HG03457 (cell line): ENCODE measurements at regions not wholly inside any gene's neighbourhood (a gene's known extent, or its start where the extent isn't known, plus 50 kb on each side); places are given as distances from the start of the nearest gene placed in this dataset.

ENCODE experiments used
- ATAC-seq: cut with Tn5 transposase; IDR thresholded peaks from one replicate; pipeline ENCODE4 v1.9.1; 2021; ENCODE audit warnings: moderate number of reproducible peaks; ENCODE audit not compliant: unreplicated experiment

- ATAC-seq = no peak
These were observed 50.3 kb upstream of the FNDC1 start for GRCh38 chr6:159118924-159119323.

DNA sequence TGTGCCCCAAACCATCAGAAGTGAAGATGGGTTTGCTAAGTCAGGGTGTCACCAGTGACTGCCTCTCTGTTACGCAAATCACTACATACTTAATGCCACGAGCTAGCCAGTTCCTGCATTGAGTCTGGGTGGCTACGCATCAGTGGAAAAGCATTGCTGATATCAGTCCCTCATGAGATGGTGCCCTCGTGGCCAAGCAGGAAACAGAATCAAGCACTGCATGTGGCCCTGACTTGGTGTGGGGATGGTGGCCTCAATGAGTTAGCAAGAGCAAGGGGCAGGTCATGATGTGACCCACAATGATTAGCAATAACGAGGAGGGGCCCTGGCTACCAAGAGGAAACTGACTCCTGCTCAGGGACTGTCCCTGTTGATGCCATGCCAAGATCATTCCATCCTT, 51.6 kb upstream of the FNDC1 start:
- ATAC-seq = no peak

DNA sequence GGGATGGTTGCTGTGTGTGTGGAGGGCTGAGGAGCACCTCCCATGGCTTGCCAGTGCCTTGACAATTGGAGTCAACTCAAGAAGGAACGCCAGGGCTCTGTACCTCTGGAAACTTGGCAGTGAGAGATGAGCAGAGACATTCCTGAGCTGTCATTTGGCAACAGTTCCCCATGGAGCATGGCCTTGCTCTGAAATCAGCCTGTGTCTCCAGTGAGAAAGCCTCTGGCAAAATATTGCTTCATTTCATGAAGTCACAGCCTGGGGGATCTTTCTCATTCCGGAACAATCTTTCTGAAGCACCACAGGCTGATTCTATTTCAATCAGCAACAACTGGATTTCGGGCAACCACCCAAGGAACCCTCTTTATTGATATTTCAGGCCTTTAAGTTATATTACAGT, 52.2 kb upstream of the FNDC1 start:
- no peak for ATAC-seq

DNA sequence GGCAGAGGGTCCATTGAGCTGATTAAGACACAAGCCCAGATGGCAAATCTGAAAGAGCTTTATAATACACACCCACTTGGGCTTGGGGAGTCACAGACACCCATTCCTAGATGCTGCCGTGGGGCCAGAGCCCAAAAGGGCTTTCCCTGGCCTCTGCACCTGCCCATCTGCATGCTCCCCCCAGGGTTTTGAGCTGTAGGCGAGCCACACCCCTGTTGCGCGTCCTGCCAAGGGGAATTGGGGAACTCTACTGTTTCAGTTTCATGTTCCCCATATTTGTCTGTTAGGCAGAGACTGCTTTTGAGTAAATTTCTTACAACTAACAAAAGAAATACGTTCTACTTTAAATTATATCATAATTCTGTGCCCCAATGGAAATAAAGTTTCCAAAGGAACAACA, 52.9 kb upstream of the FNDC1 start:
- ATAC-seq = no peak

DNA sequence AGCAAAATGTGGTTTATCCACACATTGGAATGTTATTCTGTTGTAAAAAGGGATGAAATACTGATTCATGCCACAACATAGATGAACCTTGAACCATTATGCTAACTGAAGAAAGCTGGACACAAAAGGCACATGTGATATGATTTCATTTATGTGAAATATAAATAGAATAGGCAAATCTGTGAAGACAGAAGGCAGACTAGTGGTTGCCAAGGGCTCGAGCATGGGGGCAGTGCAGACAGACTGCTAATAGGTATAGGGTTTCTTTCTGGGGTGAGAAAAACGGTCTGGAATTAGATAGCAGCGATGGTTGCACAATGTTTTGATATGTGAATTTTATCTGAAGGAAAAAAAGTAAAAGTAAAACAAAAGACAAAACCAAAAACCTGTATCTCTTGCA, 54.6 kb upstream of the FNDC1 start:
- ATAC-seq = no peak

GRCh38 chr6:159113223-159113622, 56.0 kb upstream of the FNDC1 start:
- no peak for ATAC-seq

- ATAC-seq = no peak
These were observed 56.5 kb upstream of the FNDC1 start for GRCh38 chr6:159112714-159113113.

DNA sequence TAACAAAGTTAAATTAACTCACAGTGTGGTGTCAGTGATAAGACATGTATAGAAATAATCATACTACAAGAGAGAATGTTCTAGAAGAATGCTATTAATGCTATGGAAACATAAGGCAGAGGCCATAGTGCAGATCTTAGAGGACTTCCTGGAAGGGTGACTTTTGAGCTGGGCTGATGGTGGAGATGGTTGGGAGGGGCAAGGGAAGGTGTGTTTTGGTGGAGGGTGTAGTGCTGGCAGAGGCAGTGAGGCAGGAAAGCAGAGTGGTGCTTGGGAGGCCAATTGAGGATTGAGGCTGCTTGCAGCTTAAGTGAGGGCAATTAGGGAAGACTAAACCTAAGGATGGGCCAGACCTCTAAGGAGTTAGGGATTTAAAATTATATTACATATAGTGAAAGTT, 58.5 kb upstream of the FNDC1 start:
- no peak for ATAC-seq

GRCh38 chr6:159110013-159110412, 59.2 kb upstream of the FNDC1 start:
- no peak for ATAC-seq

GRCh38 chr6:159109391-159109790, 59.8 kb upstream of the FNDC1 start:
- ATAC-seq = no peak

DNA sequence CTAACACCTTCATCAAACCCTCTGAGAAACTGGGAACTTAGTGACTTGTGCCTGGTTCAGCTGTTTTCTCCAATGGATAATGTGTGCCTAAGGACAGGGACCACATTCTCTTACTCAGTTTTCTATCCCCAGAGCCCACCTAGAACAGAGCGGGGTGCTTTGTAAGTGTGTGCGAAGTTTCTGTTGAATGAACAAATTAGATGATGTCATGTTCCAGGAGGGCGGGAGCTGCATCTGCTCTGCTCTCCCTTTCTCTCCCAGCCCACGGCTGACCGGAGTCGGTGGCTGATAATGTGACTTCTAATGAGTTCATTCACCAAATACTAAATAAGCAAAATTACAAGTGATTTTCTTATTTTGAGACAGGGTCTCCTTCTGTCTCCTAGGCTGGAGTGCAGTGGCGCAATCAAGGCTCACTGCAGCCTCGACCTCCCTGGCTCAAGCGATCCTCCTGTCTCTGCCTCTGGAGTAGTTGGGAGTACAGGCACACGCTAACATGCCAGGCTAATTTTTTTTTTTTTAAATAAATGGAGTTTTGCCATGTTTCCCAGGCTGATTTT, 60.7 kb upstream of the FNDC1 start:
- ATAC-seq = no peak

DNA sequence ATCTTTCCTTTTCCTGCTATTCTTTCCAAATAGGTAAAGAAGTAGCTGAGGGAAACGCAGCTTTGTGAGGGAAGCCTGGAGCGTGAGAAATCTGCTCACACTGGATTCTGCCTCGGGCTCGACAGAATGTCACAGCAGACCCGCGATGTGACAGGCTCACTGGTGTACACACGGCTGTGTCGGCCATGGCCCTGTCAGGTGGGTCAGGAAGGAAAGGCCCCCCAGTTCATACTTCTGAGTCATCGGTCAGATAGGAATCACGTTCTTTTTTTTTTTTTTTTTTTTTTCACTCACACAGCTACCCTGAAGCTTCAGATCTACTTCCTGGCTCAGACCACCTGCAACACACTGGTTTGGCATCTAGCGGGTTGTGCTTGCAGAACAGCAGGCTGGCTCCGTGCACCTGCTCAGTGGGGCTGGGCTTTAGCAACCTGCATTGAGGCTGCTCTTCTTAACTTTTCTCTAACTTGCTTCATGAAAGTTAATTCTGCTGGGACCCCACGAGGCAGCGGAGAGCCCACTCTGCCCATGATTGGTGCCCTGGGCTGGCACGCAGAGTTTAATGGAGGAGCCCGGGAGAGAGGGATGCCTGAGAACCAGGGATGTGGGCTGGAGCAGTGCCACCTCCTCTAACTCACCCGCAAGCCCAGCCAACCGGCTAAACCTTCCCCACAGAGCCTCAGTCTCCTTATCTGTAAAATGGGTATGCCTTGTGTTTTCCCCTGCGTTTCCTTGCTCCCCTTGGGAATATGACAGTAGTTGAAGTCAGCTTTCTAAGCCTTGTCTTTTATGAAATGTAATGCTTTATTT, 61.5 kb upstream of the FNDC1 start:
- ATAC-seq = no peak

DNA sequence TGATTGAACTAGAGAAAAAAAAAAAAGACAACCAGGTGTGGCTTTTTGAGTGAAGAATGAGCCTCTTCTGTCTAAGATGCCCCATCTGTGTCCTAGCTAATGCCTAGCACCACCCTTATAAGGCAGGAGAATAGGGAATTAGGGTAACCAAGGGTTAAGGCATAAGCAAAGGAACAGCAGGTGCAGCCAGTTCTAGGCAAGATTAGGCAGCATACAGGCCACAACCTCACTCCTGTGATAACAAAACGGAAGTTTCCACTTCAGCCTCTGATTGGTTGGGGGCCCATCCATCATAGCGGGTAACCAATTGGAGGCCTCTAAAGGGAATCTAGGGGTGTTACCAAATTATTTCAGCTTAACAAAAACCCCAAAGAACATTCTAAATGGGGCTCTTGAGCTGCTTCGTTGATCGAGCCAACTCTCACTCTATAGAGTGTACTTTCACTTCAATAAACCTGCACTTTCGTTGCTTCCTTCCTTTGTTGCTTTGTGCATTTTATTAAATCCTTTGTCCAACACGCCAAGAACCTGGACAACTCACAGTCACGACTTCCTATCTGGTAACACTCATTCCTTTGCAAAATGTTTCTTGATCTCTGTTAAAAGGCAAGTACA, 61.9 kb upstream of the TAGAP start:
- peak; percentile 94 for ATAC-seq

DNA sequence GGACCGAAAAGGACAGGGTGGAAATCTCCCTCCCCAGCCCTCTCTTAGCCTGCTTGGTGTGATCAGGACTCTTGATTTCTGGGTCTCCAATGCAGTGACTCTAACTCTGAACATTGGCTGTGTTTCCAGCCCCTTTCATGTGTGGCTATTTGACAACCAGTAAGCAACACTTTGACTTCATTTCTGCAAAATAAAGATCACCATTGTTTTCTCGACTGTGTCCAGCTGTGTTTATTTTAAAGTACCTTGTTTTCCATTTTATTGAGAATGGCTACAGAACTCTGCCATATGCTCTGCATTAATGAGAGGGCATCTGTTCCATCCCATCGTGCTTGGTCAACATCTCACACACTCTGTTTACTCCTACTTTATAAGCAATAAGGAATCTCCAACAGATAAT, 60.9 kb upstream of the TAGAP start:
- ATAC-seq = no peak

GRCh38 chr6:159104931-159105330, 60.1 kb upstream of the TAGAP start:
- no peak for ATAC-seq

GRCh38 chr6:159104163-159104925, 59.6 kb upstream of the TAGAP start:
- ATAC-seq = no peak

DNA sequence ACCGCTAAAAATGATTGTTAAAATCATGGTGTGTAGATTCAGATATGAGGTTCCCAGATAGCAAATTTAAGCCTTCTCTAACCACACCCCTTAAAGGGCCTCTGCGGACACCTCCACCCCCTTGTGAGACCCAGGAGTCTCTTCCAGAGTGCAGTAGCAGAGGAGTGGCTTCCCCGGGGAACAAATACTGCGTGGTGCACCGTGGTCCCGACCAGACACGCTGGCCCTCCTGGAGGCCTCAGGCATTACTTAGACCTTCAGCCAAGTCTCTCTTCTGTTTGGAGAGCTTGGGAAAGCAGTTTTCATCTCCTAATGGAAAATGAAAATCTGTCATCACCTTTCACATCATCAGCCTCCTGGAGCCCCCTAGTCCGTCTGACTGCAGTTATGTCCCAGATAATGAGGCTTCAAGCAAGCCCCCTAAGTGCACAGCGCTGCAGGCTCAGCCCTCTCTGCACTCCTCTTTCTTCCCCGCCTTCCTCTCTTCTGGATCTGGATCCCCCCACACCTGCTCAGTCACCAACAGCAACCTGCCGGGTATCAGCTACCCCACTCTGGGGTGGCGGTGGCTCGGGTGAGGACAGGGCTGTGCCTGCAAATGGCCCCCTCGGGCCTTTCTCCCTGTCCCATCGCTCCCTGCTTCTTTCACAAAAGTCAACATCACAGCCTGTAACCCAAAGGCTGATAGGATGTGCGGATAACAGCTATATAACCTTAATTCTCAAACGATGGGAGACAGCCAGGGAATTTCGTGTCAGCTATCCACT, 58.8 kb upstream of the TAGAP start:
- no peak for ATAC-seq

DNA sequence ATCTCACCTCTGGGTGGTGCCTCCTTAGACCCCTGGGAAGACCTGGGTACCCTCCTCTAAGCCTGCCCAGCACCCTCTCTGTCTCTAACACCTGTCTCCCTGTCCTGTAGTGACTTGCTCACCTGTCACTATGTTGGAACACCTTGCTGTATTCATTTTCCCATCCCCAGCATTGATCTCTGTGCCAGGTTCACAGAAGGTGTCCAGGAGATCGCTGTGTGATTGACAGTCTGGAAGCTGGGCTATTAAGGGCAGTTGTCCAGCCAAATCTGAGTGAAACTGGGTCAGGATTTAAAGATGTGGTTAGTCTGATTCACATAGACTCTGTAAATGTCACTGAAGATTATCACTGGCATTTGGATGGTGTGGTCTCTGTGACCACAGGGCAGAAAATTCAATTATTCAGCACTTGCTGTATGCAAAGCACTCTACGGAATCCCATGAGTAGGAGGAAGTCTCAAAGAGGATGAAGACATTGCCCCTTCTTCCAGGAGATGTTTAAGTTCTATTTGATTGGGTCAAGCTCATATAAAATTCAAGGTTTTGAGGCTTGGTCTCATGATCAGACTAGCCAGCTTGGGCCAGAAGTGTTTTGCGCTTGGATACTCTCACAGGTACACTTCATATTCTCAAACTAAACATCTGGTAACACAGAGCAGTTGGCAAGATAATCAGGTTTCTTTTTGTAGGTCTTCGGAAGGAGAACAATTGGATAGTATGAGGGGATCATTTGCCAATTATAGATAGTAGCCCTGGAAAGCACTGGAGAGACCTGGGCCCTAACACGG, 57.8 kb upstream of the TAGAP start:
- ATAC-seq = no peak

GRCh38 chr6:159101656-159102055, 56.9 kb upstream of the TAGAP start:
- no peak for ATAC-seq
